OCI-LY1 (cell line): ENCODE measurements at regions not wholly inside any gene's neighbourhood (a gene's known extent, or its start where the extent isn't known, plus 50 kb on each side); places are given as distances from the start of the nearest gene placed in this dataset.

Experiments used
- H2AFZ ChIP-seq: fragments of 200-600 bp; sonication (generic), shearing (Covaris generic); 2 replicates; pipeline ENCODE4 v1.6.0; 2014; ENCODE audit warnings: antibody characterized with exemption, mild to moderate bottlenecking, low read length
- H3F3A ChIP-seq: fragments of 200-600 bp; sonication (generic), shearing (Covaris generic); 2 replicates; pipeline ENCODE4 v1.6.0; 2014; ENCODE audit warnings: mild to moderate bottlenecking, antibody characterized with exemption, low read length, moderate library complexity; ENCODE audit not compliant: insufficient read depth
- H3K27ac ChIP-seq: fragments of 200-600 bp; sonication (generic); 2 replicates; pipeline ENCODE4 v1.5.1; 2014; ENCODE audit warnings: low read length, mixed run types, mild to moderate bottlenecking, low read depth; ENCODE audit not compliant: poor library complexity, severe bottlenecking
- H3K27me3 ChIP-seq: fragments of 200-600 bp; sonication (generic); 2 replicates; pipeline ENCODE4 v1.6.0; 2014; ENCODE audit warnings: antibody characterized with exemption, mild to moderate bottlenecking, low read length, moderate library complexity; ENCODE audit not compliant: insufficient read depth
- H3K36me3 ChIP-seq: fragments of 200-600 bp; sonication (generic); 2 replicates; pipeline ENCODE4 v1.6.1; 2014; ENCODE audit warnings: mild to moderate bottlenecking, antibody characterized with exemption, low read length, moderate library complexity, mixed read lengths; ENCODE audit not compliant: insufficient read depth
- H3K4me1 ChIP-seq: fragments of 200-600 bp; sonication (generic); 2 replicates; pipeline ENCODE4 v1.5.1; 2014; ENCODE audit warnings: mild to moderate bottlenecking, low read length, moderate library complexity; ENCODE audit not compliant: insufficient read depth, severe bottlenecking
- H3K4me2 ChIP-seq: fragments of 200-600 bp; sonication (generic), shearing (Covaris generic); 2 replicates; pipeline ENCODE4 v1.6.1; 2014; ENCODE audit warnings: low read length
- H3K4me3 ChIP-seq: fragments of 200-600 bp; sonication (generic); 2 replicates; pipeline ENCODE4 v1.5.1; 2014; ENCODE audit warnings: low read length, low read depth, mild to moderate bottlenecking, mixed read lengths; ENCODE audit not compliant: poor library complexity, severe bottlenecking
- H3K79me2 ChIP-seq: fragments of 200-600 bp; shearing (Covaris generic); 2 replicates; pipeline ENCODE4 v1.6.1; 2016; ENCODE audit warnings: mixed run types, low read length, mixed read lengths; ENCODE audit not compliant: insufficient read depth
- H3K9ac ChIP-seq: fragments of 200-600 bp; sonication (generic), shearing (Covaris generic); 2 replicates; pipeline ENCODE4 v1.6.1; 2014; ENCODE audit warnings: mild to moderate bottlenecking, low read length, mixed read lengths
- H3K9me2 ChIP-seq: fragments of 200-600 bp; sonication (generic), shearing (Covaris generic); 2 replicates; pipeline ENCODE4 v1.6.1; 2014; ENCODE audit warnings: low read depth, mild to moderate bottlenecking, low read length, mixed read lengths
- H3K9me3 ChIP-seq: fragments of 200-600 bp; shearing (Covaris generic); 2 replicates; pipeline ENCODE4 v1.6.1; 2014; ENCODE audit warnings: low read length, mixed read lengths
- H4K20me1 ChIP-seq: fragments of 200-600 bp; sonication (generic), shearing (Covaris generic); 2 replicates; pipeline ENCODE4 v1.6.0; 2016; ENCODE audit warnings: mild to moderate bottlenecking, low read length; ENCODE audit not compliant: insufficient read depth
- EZH2 ChIP-seq: fragments of 200-600 bp; sonication (generic), shearing (Covaris generic); IDR thresholded peaks from 2 replicates; pipeline ENCODE4 v1.8.0; 2017; ENCODE audit warnings: borderline replicate concordance, mixed run types, mild to moderate bottlenecking, antibody characterized with exemption, low read length, moderate library complexity, mixed read lengths
- TF ChIP-seq, protein P1 (sequence below): fragments of 200-600 bp; sonication (generic), shearing (Covaris generic); IDR thresholded peaks from 2 replicates; pipeline ENCODE4 v1.5.1; 2017; ENCODE audit warnings: mild to moderate bottlenecking, antibody characterized with exemption, low read length, moderate library complexity, mixed read lengths

DNA sequence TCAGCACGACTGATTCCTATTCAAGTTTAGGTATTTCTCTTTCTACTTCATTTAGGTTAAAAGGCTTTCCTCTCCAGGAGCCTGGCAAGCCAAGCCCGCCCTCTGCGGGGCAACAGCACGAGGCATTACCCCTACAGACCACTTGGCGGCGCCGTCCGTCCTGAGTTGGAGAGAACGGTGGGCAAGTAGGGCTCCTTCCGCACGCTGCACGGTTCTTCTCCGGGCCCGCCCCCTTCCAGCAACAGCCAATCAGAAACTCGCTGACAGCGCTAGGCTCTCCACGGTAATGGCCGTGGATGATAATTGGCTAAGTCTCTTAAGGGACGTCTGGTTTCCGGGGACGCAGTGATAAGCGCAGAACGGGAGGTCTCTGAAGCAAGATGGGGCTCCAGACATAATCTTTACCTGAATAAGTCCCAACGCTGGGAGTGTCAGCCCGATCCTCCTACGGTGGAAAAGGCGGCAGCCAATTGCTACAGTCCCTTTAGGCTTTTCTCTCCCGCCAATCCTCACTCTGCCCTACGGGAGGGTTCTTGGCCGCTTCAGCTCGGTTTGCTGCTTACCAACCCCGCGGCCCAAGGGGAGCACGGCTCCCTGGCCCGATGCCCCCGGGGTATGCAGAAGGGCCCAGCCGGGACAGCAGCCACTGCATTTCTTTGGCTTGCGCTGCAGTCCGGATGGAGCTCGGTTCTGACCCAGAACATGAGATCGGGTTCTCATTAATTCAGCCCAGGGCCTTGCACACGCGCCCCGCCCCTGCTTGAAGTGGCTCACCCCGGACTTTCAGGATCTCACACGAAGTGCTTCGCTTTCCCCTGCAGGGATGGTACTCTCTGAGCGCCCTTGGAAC lies 206.9 kb upstream of the PKDCC start:
- Histone ChIP-seq H3K9me3 (no peaks in the 10 kb centered on the region), H4K20me1 (no peaks in the 10 kb centered on the region), H3K4me3 (peak overlapping the region; percentile 31), H3F3A (no peaks in the 10 kb centered on the region), H3K9me2 (no peaks in the 10 kb centered on the region), H3K9ac (no peak overlapping the region), H3K27me3 (no peaks in the 10 kb centered on the region), H3K4me2 (peak overlapping the region; percentile 37; the same call in 1 of the 2 replicates), H3K4me1 (no peaks in the 10 kb centered on the region), H2AFZ (no peak overlapping the region), H3K27ac (no peak overlapping the region), H3K79me2 (no peaks in the 10 kb centered on the region), H3K36me3 (no peaks in the 10 kb centered on the region)
- TF ChIP-seq EZH2 = no peak
- TF ChIP-seq, protein P1, sequence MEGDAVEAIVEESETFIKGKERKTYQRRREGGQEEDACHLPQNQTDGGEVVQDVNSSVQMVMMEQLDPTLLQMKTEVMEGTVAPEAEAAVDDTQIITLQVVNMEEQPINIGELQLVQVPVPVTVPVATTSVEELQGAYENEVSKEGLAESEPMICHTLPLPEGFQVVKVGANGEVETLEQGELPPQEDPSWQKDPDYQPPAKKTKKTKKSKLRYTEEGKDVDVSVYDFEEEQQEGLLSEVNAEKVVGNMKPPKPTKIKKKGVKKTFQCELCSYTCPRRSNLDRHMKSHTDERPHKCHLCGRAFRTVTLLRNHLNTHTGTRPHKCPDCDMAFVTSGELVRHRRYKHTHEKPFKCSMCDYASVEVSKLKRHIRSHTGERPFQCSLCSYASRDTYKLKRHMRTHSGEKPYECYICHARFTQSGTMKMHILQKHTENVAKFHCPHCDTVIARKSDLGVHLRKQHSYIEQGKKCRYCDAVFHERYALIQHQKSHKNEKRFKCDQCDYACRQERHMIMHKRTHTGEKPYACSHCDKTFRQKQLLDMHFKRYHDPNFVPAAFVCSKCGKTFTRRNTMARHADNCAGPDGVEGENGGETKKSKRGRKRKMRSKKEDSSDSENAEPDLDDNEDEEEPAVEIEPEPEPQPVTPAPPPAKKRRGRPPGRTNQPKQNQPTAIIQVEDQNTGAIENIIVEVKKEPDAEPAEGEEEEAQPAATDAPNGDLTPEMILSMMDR = peak; percentile 73

DNA sequence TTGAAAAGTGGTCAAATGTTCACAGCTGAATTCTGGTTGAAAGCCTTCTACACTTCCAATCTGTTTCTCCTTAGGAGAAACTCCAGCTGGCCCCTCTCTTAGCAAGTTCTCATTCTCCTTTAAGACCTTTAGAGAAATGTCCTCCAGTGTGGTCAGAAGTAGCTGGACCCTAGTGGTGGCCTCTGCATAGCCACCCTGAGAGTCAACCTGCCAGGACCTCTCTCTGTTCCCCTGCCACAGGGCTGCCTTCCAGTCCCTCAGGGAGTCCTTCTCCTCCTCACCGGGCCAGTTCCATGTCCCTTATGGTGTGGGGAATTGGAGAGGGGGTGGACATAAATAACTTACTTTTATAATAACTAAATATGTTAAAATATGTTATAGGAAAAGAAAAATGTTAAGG lies 200.9 kb upstream of the PKDCC start:
- Histone ChIP-seq H3K9me3 (no peaks in the 10 kb centered on the region), H3K27ac (no peak overlapping the region), H2AFZ (no peak overlapping the region), H3K4me2 (no peak overlapping the region), H3K4me1 (no peaks in the 10 kb centered on the region), H3K79me2 (no peaks in the 10 kb centered on the region), H3K4me3 (no peak overlapping the region), H3K9ac (no peak overlapping the region), H3K9me2 (no peaks in the 10 kb centered on the region), H4K20me1 (no peaks in the 10 kb centered on the region), H3K36me3 (no peaks in the 10 kb centered on the region), H3K27me3 (no peaks in the 10 kb centered on the region), H3F3A (no peaks in the 10 kb centered on the region)
- no peak for TF ChIP-seq EZH2
- TF ChIP-seq, protein P1 = no peak

DNA sequence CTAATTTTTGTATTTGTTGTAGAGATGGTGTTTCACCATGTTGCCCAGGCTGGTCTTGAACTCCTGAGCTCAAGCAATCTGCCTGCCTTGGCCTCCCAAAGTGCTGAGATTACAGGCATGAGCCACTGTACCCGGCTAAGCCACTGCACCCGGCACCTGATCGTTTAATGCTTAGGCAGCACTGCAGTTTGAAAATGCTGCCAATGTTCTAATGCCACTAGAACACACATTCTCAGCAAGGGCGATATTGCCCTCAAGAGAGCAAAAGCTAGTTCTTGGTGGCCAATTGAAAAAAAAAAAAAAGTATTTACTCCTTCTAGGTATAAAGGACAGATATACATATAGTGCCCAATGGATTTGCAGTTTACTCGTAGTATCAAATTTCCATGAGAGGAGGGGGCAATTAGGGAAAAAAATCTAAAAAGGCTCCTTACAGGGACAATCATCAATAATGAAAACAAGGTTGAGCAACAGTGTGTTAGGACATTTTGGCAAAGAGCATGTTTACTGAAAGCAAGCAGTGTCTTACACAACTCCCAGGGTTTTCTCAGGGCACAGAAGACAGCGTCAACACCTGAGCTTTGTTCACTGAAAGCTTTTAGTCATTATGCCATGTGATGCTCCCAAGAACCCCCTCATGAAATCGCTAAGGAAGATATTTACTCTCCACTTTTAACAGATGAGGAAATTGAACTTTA lies 199.9 kb upstream of the PKDCC start:
- Histone ChIP-seq H3K79me2 (no peaks in the 10 kb centered on the region), H4K20me1 (no peaks in the 10 kb centered on the region), H3K27me3 (no peaks in the 10 kb centered on the region), H3K4me1 (no peaks in the 10 kb centered on the region), H3K4me2 (no peak overlapping the region), H2AFZ (no peak overlapping the region), H3K9ac (no peak overlapping the region), H3K27ac (no peak overlapping the region), H3K36me3 (no peaks in the 10 kb centered on the region), H3K4me3 (no peak overlapping the region), H3K9me3 (no peaks in the 10 kb centered on the region), H3F3A (no peaks in the 10 kb centered on the region), H3K9me2 (no peaks in the 10 kb centered on the region)
- TF ChIP-seq, protein P1 = no peak
